HT1080 (cell line): ENCODE measurements at regions not wholly inside any gene's neighbourhood (a gene's known extent, or its start where the extent isn't known, plus 50 kb on each side); places are given as distances from the start of the nearest gene placed in this dataset.

Experiments
- DNase-seq: peaks from one replicate; pipeline ENCODE4 v3.0.0-alpha.2; 2015; ENCODE audit warnings: low read depth

GRCh38 chr2:239465017-239466001, 64.5 kb upstream of the HDAC4 start:
- DNase-seq = peak; percentile 75

GRCh38 chr2:239464166-239465016, 63.6 kb upstream of the HDAC4 start:
- DNase-seq = no peak

- no peak for DNase-seq
Measured at GRCh38 chr2:239463541-239464165, 62.8 kb upstream of the HDAC4 start.

GRCh38 chr2:239462671-239463506, 62.1 kb upstream of the HDAC4 start:
- DNase-seq = no peak

- no peak for DNase-seq
Measured at GRCh38 chr2:239462191-239462515, 61.3 kb upstream of the HDAC4 start.

- DNase-seq = peak; percentile 31
Measured at GRCh38 chr2:239461291-239462190, 60.7 kb upstream of the HDAC4 start.

- DNase-seq = no peak
Measured at GRCh38 chr2:239460780-239461179, 60.0 kb upstream of the HDAC4 start.

- no peak for DNase-seq
Measured at GRCh38 chr2:239459606-239460005, 58.8 kb upstream of the HDAC4 start.

- no peak for DNase-seq
Measured at GRCh38 chr2:239459056-239459455, 58.2 kb upstream of the HDAC4 start.

GRCh38 chr2:239457586-239458445, 57.0 kb upstream of the HDAC4 start:
- DNase-seq = no peak

GRCh38 chr2:239456940-239457339, 56.1 kb upstream of the HDAC4 start:
- no peak for DNase-seq

- no peak for DNase-seq
Measured at GRCh38 chr2:239455436-239456203, 54.8 kb upstream of the HDAC4 start.

GRCh38 chr2:239454507-239454906, 53.7 kb upstream of the HDAC4 start:
- DNase-seq = no peak
